ENCODE measurements at regions not wholly inside any gene's neighbourhood (a gene's known extent, or its start where the extent isn't known, plus 50 kb on each side); places are given as distances from the start of the nearest gene placed in this dataset.
A peak's percentile ranks its signal among the peaks of the same experiment; 100 is the strongest.
"Not testable (repeated sequence)": the region's sequence is repeated elsewhere in the genome, so short reads cannot be mapped to it uniquely, and the experiment has no call there.

DNA sequence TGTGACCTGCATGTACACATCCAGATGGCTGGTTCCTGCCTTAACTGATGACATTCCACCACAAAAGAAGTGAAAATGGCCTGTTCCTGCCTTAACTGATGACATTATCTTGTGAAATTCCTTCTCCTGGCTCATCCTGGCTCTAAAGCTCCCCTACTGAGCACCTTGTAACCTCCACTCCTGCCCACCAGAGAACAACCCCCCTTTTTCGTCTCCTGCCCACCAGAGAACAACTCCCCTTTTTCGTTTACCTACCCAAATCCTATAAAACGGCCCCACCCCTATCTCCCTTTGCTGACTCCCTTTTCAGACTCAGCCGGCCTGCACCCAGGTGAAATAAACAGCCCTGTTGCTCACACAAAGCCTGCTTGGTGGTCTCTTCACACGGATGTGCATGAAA, 212.2 kb downstream of the KITLG start:
- not testable (repeated sequence) for DNase-seq (ENCODE audit: low spot score)

DNA sequence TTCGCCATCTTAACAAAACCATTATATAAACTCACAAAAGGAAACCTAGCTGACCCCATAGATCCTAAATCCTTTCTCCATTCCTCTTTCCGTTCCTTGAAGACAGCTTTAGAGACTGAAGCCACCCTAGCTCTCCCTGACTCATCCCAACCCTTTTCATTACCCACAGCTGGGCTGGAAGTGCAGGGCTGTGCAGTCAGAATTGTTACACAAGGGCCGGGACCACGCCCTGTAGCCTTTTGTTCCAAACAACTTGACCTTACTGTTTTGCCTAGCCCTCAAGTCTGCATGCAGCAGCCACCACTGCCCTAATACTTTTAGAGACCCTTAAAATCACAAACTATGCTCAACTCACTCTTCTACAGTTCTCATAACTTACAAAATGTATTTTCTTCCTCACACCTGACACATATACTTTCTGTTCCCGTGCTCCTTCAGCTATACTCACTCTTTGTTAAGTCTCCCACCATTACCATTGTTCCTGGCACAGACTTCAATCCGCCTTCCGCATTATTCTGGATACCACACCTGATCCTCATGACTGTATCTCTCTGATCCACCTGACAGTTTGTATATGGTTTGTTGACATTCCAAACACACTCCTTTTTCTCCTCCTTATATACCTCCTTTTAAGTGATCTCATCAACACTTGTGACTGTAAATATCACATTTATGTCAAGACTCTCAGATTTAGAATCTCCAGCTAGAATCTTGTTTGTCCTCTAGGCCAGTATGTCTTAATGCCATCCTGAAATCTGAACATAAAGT, 208.7 kb downstream of the KITLG start:
- DNase-seq (ENCODE audit: low spot score) = peak; percentile 79

DNA sequence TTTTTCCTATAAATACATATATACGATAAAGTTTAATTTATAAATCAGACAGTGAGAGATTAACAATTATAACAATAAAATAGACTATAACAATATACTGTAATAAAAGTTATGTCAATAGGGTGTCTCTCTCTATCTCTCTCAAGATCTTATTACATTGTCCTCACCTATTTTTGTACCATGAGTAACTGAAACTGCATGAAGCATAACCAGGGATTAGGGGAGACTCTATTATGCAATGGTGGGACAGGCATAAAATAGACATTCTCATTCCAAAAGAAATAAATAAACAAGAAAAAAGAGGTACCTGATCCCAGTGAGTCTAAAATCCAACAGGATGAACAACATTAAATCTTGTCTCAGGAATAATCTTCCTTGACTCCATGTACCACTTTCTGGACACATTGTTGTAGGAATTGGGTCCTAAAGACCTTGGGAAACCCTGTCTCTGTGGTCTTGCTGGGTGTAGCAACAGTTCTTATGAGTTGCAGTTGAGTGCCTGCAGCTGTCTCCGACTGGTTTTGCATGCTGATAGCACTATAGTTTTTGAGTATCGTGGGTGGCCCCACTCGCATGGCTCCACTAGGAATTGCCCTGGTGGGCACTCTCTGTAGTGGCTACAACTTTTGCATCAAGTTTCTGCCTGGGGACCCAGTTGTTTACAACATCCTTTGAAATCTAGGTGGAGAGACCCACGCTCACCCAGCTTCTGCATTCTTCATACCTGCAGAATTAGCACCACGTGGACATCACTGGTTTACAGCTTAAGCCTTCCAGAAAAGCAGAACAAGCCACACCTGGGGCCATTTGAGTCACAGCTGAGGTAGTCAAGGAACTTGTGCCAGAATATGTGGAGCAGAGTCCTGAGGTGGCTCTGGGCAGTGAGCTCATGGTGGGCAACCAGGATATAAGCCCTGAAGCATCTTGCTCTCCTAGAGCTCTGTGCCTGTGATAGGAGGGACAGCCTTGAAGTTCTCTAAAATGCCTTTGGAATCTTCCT, 204.7 kb downstream of the KITLG start:
- no peak for DNase-seq (ENCODE audit: low spot score)

DNA sequence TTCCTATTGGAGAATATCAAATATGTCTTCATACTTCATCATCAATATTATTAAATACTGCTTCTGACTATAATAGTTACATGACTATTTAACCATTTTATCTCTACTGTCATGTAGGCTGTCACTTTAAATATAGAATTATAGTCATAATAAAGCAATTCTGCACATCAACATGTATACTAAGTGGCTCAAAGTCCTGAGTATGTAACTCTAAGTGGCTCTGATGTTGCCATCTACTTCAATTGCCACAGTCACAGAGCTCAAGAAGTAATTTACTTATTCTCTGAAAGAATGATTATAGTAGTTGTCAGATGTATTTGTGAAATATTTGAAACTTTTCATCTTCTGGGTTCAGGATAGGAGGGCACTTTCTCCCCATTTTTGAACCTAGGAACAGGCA, 202.3 kb downstream of the KITLG start:
- DNase-seq (ENCODE audit: low spot score) = no peak

DNA sequence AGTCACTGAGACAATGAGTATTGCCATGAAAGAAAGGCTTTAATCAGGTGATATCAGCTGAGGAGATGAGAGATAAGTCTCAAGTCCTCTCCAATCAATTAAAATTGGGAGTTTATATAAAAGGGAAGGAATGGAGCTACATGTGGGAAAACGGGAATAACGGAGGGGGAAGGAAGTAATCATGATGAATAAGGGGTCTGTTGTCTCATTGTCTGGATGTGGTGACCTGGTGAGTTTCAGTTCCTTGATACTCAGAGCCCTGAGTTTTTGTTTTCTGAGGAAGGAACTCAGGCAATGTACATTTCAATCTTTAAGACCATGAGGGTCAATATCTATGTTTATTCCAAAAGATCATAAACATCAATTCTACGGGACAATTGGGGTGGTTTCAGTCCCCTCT, 198.8 kb downstream of the KITLG start:
- no peak for DNase-seq (ENCODE audit: low spot score)

DNA sequence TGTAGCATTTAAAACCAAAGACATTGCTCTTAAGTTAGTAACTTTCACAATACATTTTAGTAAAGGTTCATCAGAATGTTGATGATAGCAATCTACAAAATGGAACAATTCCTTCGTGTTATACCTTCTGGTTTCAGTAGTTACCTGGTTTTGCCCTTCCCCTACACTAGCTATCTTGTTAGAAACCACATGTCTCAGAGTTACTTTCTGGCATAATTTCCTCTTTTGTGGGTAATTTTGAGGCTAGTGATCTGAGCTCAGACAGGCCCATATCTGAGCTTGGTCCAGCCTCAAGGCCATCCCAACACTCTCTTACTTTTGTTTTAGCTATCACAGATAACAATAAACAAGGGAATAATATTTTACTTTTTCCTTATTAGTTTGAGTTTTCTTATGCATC, 196.9 kb downstream of the KITLG start:
- DNase-seq (ENCODE audit: low spot score) = no peak

DNA sequence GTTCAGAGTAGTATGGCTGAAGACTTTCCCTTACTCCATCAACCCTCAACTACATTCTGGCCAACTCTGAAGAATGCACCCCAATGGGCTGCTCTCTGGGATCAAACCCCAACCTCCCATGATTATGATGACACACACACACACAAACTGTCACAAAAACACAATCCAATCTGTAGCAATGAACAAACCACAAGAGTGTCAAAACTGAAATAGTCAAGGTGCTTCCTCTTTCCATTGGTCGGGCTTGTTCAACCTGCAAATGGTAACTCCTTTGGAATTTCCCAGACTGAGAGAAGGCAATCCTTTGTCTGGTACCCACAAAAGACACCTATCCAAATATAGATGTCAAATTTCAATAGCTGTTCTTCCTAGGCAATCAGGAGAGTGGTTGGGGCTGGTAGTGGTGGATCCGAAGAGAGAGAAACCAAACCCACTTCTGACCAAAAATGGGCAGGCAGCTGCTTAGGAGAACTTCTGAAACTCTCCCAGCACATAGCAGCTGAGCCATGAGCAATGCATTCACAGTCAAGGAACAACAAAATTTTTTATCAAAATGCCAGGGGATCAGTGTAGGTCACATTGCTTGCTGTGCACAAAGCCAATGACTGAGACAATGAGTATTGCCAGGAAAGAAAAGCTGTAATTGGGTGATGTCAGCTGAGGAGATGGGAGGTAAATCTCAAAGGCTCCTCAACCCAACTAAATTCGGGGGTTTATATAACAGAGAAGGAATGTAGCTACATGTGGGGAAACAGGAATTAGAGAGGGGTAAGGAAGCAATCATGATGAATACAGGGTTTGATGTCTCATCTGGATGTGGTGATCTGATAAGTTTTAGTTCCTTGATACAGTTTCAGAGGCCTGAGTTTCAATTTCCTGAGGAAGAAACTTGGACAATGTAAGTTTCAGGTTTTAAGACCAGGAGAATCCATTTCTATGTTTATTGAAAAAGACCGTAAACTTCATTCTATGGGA, 191.4 kb downstream of the KITLG start:
- DNase-seq (ENCODE audit: low spot score) = peak; percentile 29

DNA sequence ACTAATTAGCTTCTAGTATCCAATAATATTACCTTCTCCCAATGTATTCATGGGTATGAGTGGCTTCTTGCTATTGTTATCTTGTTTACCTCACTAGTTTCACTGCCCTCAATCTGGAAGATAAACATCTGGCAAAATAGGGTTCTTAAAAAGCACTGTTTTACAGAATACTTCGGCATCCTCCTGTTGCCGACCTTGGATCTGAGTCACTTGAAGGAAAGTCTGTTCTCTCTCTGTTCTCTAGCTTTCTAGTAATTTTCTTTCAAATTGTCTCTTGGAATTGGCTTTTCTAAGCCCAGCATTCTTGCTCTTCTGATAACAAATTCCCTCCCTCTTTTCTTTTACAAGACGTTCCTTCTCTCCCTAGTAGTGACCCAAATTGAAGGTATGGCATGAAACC, 189.5 kb downstream of the KITLG start:
- DNase-seq (ENCODE audit: low spot score) = no peak

DNA sequence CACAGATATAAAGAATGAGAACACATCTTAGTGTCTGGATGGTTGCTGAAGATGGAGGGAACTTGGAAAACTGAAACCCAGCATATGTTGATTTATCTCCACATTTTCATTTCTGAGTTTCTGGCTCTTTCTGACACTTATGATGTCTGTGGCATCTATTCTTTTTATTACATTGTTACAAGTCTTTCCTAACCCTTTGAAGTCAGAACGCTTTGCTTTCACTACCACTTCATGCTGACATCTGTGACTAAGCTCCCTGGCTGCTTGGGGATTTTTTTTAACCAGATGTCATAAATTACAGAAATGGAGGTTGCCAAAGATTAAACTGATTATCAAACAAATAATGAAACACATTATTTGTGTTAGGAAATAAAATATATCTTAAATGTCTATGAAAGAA, 188.7 kb downstream of the KITLG start:
- DNase-seq (ENCODE audit: low spot score) = peak; percentile 74

DNA sequence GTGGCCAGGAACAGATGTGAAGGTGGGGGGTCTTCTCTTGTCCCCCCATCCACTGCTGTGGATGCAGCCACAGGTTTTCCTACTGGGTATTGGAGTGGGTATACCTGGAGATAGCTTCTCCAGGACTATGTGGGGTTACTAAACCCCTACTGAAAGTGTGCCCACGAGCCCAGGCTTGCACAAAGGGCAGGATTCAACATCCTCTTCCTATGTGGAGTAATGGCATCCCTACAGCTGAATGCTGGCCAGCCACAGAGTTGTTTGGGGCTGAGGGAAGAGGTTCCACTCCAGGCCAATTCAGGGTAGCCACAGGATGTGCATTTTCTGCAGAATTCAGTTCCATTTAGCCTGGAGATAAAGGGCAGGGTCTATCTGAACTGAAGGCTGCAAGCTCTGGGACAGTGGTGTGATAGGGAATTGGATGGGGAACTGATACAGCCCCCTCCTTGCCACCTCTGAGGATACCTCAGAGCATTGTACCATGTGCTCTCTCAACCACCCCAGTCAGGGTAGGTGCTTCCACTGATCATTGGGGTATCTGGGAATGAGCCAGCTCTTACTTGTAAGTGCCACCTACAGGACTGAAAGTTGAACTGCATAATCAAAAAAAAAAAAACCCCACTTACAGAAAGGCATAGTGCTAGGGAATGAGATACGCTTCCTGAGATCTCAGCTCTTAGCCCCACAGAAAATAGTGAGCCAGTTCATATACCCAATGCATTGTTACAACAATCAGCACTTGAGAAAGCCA, 187.1 kb downstream of the KITLG start:
- DNase-seq (ENCODE audit: low spot score) = no peak

DNA sequence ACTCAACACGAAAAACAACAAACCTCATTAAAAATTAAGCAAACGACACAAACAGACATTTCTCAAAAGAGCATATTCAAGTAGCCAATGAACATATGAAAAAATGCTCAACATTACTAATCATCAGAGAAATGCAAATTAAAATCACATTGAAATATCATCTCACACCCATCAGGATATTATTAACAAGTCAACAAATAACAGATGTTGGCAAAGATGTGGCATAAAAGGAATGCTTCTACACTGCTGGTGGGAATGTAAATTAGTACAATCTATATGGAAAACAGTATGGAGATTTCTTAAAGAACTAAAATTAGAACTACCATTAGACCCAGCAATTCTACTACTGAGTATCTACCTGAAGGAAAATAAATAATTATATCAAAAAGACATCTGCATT, 182.2 kb downstream of the KITLG start:
- DNase-seq (ENCODE audit: low spot score) = no peak

DNA sequence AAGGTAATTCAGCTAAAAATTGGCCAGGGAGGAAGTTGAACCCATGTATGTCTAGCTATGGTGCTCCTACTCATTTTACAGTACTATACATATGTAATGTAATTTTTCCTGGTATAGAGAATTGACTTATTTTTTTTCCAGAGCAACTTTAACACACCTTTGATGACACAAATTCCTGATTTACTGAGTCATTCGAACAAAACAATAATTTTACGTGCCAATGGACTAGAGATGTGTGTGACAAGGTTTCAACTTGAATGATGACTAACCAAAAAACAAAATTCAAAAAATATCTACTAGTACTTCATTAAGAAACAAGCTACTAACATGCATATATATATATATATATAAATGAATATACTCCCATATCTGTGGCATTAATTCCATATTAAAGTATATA, 180.5 kb downstream of the KITLG start:
- DNase-seq (ENCODE audit: low spot score) = no peak

DNA sequence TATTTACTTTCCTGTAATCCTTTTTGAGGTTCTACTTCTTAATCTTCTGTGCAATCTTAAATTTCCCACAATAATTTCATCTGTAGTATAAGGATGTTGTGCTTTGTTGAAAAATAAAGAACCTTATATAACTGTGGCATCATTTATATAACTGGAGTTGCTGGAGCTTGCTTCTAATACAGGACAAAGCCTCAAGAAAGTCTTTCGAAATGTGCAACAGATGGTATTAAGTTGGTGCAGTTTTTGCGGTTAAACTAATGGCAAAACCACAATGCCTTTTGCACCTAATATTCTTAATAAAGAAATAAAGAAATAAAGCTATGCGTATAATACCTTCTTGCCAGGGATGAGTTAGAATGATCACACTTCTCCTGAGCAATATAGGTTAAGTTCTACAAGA, 180.0 kb downstream of the KITLG start:
- DNase-seq (ENCODE audit: low spot score) = no peak

DNA sequence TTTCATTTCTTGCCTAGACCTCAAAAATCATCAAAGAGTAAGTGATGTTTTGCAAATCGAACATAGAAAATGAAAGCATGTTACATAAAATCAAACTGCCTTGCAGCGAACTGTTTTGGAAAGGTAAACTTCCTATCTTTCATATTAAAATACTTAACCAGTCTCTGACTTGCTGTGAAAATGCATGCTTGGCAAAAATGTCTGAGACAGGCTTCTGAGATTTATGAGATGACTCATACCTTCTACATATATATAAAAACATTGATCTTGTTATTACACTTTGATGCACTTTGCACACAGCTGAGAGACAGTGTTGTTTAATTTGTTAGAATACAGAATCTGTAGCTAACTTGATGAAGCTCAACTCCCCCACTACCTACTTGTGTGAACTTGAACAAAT, 179.1 kb downstream of the KITLG start:
- DNase-seq (ENCODE audit: low spot score) = no peak

DNA sequence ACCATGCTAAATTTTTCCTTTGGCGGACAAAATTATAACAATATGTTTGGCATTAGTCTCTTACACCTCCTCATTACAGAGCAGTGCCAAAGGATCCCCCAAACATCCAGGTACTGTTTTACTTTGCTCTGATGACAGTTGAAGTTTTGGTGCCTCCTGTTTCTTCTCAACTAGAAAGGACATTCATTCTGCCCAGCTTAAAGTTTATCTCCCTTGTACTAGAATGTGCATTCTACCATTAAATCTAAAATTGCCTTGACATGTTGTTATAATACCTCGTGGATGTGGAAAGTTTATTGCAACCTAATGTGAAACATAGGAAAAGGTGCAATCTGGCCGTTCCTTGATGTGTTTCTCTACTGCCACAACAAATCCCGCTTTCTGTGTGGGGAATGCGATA, 173.4 kb downstream of the KITLG start:
- no peak for DNase-seq (ENCODE audit: low spot score)

DNA sequence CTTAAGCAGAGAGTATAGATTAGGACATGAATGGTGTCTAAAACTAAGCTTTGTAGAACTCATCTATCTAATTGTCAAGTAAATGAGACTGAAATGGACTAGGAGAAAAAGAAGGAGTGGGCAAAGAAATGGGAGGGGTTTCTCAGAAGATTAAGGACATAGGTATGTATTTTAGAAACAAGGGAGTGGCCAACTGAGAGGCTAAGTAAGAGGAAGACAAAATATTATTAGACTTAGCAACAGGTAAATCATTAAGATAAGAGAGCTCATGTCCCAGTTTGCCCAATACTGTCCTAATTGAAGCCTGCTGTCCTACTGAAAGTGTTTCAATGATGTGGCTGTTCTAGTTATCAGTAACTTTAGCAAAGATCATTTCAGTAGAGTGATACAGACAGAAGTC, 171.4 kb downstream of the KITLG start:
- no peak for DNase-seq (ENCODE audit: low spot score)

DNA sequence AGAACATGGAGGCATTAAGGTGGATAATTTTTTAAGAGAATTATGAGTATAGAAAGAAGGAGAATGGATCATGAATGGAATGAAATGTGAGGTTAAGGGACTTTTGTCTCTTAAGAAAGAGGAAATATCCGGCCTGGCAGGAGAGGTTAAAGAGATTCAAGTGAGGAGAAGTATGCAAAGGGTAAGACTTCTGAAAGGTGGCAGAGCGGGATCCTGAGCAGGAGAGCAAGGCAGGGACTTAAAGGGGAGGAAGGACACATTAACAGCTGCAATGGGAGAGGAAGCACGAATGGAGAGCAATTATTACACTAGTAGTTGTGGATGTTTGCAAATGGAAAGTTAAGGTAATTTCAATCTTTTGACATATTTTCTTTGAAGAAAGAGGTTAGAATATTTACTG, 171.0 kb downstream of the KITLG start:
- DNase-seq (ENCODE audit: low spot score) = no peak

DNA sequence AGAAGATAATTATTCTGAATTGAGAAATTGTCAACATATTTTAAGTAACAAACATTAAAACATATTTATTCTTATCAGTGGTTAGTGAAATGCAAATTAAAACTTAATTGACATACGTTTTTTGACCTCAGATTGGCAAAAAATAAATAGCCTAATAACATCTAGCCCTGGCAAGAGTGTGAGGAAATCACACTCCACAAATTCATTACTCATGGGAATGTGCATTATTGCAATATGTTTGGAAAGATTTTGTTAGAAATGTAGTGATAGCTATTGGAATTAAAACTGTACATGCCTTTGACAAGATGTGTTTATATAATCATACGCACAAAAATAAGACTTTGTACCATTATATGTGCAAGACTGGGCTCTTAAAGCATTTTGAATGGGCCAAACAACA, 168.6 kb downstream of the KITLG start:
- no peak for DNase-seq (ENCODE audit: low spot score)

DNA sequence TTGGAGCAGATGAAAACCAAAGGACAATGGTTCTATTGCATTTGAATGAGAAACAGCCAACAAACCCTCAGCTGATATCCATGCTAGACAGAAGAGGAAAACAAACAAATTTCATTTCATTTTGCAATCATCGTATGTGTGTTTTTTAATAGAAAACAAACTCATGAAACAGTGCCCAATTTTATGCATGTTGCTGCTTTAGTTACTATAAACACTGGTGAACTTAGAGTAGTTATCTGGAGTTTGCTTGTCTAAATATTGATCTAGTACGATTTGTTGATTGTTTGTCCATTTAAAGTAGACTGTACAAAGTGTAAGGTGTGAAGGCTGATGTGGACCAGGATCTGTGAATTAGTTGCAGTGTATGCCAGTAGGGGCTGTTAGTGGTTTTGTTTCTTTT, 166.6 kb downstream of the KITLG start:
- DNase-seq (ENCODE audit: low spot score) = no peak

DNA sequence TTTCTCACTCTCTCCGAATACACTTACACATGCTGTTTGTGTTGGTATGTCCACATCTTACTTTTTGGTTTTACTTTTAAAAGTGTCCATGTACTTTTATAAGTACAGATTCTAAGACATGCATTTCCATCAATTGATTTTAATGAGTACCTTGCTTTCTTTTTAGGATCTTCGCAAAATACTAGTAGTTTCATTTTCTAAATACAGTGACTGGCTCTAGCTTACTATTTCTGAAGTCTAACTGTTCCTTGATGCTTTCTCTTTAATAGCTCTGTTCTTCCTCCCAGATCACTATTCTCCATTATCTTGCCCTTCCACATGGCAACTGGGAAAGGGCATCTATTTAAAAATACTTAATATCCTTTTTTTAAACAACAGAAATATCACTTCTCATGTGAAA, 164.1 kb downstream of the KITLG start:
- no peak for DNase-seq (ENCODE audit: low spot score)

DNA sequence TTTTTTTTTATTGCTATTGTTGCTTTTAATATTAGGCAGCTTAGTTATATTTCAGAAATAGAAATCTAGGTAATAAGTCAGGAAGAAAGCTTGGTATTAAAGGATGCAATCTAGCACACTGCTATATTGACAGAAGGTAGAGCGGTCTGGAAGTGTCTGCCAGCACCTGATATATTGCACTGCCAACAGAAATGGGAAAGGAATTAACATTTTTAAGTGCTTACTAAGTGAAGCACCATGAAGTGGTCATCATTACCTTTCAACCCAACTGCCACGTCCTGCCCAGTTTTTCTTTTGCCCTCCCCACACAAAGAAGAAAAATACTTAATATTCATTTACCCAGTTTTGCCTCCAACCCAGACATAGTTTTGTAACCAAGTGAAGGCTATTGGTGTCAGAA, 163.5 kb downstream of the KITLG start:
- no peak for DNase-seq (ENCODE audit: low spot score)
